ENCODE measurements at regions not wholly inside any gene's neighbourhood (a gene's known extent, or its start where the extent isn't known, plus 50 kb on each side); places are given as distances from the start of the nearest gene placed in this dataset.

DNA sequence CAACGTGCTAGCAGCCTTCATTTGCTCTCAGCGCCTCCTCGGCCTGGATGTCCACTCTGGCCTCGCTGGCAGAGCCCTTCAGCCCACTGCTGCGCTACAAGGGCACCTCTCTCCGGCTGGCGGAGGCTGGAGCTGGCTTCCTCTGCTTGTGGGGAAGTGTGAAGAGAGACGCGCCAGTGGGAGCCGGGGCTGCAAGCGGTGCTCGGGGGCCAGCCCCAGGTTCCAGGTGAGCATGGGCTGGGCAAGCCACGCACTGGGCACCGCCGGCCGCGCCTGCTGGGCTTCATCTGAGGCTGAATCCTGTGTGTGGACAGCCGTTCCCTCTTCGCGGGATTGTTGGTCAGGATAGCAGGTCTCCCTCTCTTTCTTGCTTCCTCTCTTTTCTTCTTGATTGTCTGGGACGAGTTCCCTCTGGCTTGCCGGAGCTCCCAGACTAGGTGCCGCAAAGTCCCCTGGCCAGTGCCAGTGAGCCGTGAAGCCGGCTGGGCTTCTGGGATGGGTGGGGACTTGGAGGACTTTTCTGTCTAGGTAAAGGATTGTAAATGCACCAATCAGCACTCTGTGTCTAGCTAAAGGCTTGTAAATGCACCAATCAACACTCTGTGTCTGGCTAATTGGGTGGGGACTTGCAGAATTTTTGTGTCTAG lies 165.0 kb downstream of the HEPH start:
- Histone ChIP-seq H3F3A (ENCODE audit: control insufficient read depth, insufficient read depth) (no peaks in the 10 kb centered on the region), H3K4me2 (ENCODE audit: low read length) (no peak overlapping the region), H3K9me3 (ENCODE audit: control insufficient read depth, insufficient read depth, low read length) (no peaks in the 10 kb centered on the region), H4K20me1 (ENCODE audit: control insufficient read depth, insufficient read depth, low read depth, low read length) (no peaks in the 10 kb centered on the region), H3K79me2 (ENCODE audit: control insufficient read depth, low read length) (no peaks in the 10 kb centered on the region), H3K27ac (ENCODE audit: low read depth, low read length) (no peak overlapping the region), H3K36me3 (ENCODE audit: control insufficient read depth, low read length) (no peaks in the 10 kb centered on the region), H3K4me3 (ENCODE audit: low read length) (no peak overlapping the region), H3K9me2 (replicated peaks; ENCODE audit: control insufficient read depth, low read length) (no peaks in the 10 kb centered on the region), H3K27me3 (ENCODE audit: control insufficient read depth, low read length) (no peaks in the 10 kb centered on the region), H3K4me1 (ENCODE audit: control insufficient read depth, low read length) (no peaks in the 10 kb centered on the region)
- TF ChIP-seq, protein P1, sequence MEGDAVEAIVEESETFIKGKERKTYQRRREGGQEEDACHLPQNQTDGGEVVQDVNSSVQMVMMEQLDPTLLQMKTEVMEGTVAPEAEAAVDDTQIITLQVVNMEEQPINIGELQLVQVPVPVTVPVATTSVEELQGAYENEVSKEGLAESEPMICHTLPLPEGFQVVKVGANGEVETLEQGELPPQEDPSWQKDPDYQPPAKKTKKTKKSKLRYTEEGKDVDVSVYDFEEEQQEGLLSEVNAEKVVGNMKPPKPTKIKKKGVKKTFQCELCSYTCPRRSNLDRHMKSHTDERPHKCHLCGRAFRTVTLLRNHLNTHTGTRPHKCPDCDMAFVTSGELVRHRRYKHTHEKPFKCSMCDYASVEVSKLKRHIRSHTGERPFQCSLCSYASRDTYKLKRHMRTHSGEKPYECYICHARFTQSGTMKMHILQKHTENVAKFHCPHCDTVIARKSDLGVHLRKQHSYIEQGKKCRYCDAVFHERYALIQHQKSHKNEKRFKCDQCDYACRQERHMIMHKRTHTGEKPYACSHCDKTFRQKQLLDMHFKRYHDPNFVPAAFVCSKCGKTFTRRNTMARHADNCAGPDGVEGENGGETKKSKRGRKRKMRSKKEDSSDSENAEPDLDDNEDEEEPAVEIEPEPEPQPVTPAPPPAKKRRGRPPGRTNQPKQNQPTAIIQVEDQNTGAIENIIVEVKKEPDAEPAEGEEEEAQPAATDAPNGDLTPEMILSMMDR (IDR thresholded peaks at IDR 0.05; ENCODE audit: low read depth, low read length, poor library complexity, severe bottlenecking): no peak
- TF ChIP-seq EZH2phosphoT487 (IDR thresholded peaks at IDR 0.05; ENCODE audit: borderline replicate concordance, low read length): no peak

DNA sequence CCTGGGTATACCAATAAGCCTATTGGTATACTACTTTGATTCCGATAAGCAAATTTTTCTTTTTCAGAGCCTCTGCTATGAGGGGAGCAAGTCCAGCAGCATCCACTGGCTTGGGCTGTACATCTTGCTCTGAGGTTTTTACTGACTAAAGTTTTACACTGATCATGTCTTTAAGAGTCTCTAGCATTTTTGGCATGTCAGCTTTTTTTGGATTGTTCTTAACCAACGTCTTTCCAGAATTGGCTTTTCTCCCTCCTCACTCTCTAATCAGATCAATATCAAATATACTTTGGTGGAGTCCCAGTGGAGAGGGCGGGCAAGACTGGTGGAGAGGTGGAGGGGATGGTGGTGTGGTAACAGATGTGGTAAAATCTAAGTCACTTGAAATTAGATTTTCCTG lies 196.8 kb downstream of the HEPH start:
- no peaks in the 10 kb centered on the region for H3K79me2 ChIP-seq (ENCODE audit: control insufficient read depth, low read length)
- H3K4me1 ChIP-seq (ENCODE audit: control insufficient read depth, low read length): no peaks in the 10 kb centered on the region
- H3F3A ChIP-seq (ENCODE audit: control insufficient read depth, insufficient read depth): no peaks in the 10 kb centered on the region
- H4K20me1 ChIP-seq (ENCODE audit: control insufficient read depth, insufficient read depth, low read depth, low read length): no peaks in the 10 kb centered on the region
- no peak overlapping the region for H3K27ac ChIP-seq (ENCODE audit: low read depth, low read length)
- no peaks in the 10 kb centered on the region for H3K9me2 ChIP-seq (replicated peaks; ENCODE audit: control insufficient read depth, low read length)
- H3K4me2 ChIP-seq (ENCODE audit: low read length): no peak overlapping the region
- no peaks in the 10 kb centered on the region for H3K27me3 ChIP-seq (ENCODE audit: control insufficient read depth, low read length)
- H3K4me3 ChIP-seq (ENCODE audit: low read length): no peak overlapping the region
- no peaks in the 10 kb centered on the region for H3K36me3 ChIP-seq (ENCODE audit: control insufficient read depth, low read length)
- no peaks in the 10 kb centered on the region for H3K9me3 ChIP-seq (ENCODE audit: control insufficient read depth, insufficient read depth, low read length)
- TF ChIP-seq EZH2phosphoT487 (IDR thresholded peaks at IDR 0.05; ENCODE audit: borderline replicate concordance, low read length): no peak
- TF ChIP-seq, protein P1 (IDR thresholded peaks at IDR 0.05; ENCODE audit: low read depth, low read length, poor library complexity, severe bottlenecking): no peak

DNA sequence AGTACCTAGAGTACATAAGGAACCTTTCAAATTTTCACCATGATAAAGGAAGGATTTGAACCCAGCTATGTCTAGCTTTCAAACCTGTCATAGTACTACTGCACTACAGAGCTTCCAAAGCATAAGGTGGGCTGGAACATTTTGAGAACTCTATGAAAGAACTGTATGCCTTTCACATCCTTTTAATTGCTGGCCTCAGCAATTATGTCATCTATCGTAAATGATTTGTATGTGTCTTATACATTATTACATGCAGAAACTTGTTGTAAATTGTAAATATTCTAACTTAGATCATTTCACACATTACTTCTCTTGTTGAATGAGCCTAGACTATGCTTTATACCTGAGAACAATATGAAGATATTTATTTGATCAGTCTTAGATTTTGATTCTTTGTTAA lies 220.7 kb downstream of the HEPH start:
- Histone ChIP-seq H3K4me3 (ENCODE audit: low read length) (no peak overlapping the region), H3K4me2 (ENCODE audit: low read length) (no peak overlapping the region), H4K20me1 (ENCODE audit: control insufficient read depth, insufficient read depth, low read depth, low read length) (no peaks in the 10 kb centered on the region), H3K27me3 (ENCODE audit: control insufficient read depth, low read length) (no peaks in the 10 kb centered on the region), H3K9me3 (ENCODE audit: control insufficient read depth, insufficient read depth, low read length) (no peaks in the 10 kb centered on the region), H3K9me2 (replicated peaks; ENCODE audit: control insufficient read depth, low read length) (no peaks in the 10 kb centered on the region), H3F3A (ENCODE audit: control insufficient read depth, insufficient read depth) (no peaks in the 10 kb centered on the region), H3K36me3 (ENCODE audit: control insufficient read depth, low read length) (no peaks in the 10 kb centered on the region), H3K79me2 (ENCODE audit: control insufficient read depth, low read length) (no peaks in the 10 kb centered on the region), H3K4me1 (ENCODE audit: control insufficient read depth, low read length) (no peaks in the 10 kb centered on the region), H3K27ac (ENCODE audit: low read depth, low read length) (no peak overlapping the region)
- TF ChIP-seq EZH2phosphoT487 (IDR thresholded peaks at IDR 0.05; ENCODE audit: borderline replicate concordance, low read length): no peak
- TF ChIP-seq, protein P1 (IDR thresholded peaks at IDR 0.05; ENCODE audit: low read depth, low read length, poor library complexity, severe bottlenecking): no peak

Data from DOHH2 (cell line).